ENCODE measurements at regions not wholly inside any gene's neighbourhood (a gene's known extent, or its start where the extent isn't known, plus 50 kb on each side); places are given as distances from the start of the nearest gene placed in this dataset.

DNA sequence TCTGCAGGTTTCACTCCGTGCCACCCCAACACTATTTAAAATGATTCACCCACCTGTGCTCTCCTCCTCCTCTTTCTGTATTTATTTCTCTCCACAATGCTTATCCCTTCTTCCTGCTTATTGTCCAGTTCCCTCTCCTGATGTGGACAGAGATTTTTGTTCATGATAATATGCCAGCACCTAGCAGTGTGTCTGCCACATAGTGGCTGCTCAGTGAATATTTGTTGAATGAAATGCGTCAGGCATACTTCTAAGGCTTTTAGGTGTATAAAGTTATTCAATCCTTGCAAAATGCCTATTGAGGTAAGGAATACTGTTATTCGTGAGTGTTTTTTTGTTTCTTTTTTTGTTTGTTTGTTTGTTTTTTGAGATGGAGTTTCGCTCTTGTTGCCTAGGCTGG lies 67.5 kb upstream of the MME start:
- FAIRE-seq (no peak), DNase-seq (ENCODE audit: insufficient read length, low spot score) (no peak)
- no peak for TF ChIP-seq POLR2AphosphoS5 (IDR thresholded peaks at IDR 0.05; ENCODE audit: low read depth, low read length)
- TF ChIP-seq PAX5 (IDR thresholded peaks at IDR 0.05; ENCODE audit: insufficient read depth, low read length, severe bottlenecking), result no peak
- TF ChIP-seq TAF1 (IDR thresholded peaks at IDR 0.05; ENCODE audit: low read depth, low read length), result no peak
- no peak for TF ChIP-seq POU2F2 (IDR thresholded peaks at IDR 0.05; ENCODE audit: low read depth, low read length)
- TF ChIP-seq POLR2A (IDR thresholded peaks at IDR 0.05; ENCODE audit: low read depth, low read length), result no peak
- no peak for TF ChIP-seq SPI1 (IDR thresholded peaks at IDR 0.05; ENCODE audit: low read depth, low read length)

DNA sequence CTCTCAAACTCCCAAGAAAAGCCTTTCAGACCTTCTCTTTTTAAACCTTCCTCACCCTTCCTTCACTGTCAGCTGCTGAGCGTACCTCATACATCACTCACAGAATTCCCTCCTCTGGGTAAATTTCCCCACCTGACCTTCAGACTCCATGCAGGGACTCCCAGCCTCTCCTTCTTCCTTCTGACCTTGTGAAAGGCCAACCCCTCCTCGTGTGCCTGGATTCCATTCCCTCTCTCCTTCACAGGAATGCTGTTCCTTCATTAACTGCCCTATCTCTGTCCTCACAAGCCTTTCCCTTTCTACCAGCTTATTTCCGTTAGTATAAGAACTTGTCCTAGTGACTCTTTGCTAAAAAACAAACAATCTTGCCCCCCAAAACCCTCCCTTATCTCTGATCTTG lies 69.7 kb upstream of the MME start:
- FAIRE-seq, result no peak
- no peak for TF ChIP-seq TAF1 (IDR thresholded peaks at IDR 0.05; ENCODE audit: low read depth, low read length)
- no peak for TF ChIP-seq POLR2AphosphoS5 (IDR thresholded peaks at IDR 0.05; ENCODE audit: low read depth, low read length)
- TF ChIP-seq POU2F2 (IDR thresholded peaks at IDR 0.05; ENCODE audit: low read depth, low read length), result no peak
- TF ChIP-seq POLR2A (IDR thresholded peaks at IDR 0.05; ENCODE audit: low read depth, low read length), result no peak
- no peak for TF ChIP-seq PAX5 (IDR thresholded peaks at IDR 0.05; ENCODE audit: insufficient read depth, low read length, severe bottlenecking)
- TF ChIP-seq SPI1 (IDR thresholded peaks at IDR 0.05; ENCODE audit: low read depth, low read length), result no peak

DNA sequence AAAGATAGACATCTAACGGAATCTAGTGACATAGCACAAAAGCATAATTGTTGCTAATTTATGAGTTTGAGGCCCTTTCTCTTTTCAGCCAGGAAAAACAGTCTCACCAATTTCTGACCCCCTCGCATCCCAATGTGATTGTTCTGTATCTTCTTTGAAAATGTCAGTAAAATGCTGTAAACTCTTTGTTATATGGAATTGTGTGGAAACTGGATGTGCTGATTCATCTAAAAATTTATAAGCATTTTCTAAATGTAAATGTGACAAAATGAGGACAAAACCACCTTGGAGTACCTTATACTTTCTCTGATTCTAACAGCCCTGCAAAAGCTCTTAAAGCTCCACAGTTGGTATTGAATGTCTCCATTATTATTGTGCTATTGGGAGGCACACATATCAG lies 70.9 kb upstream of the MME start:
- DNase-seq (ENCODE audit: insufficient read length, low spot score) (no peak), FAIRE-seq (no peak)
- TF ChIP-seq PAX5 (IDR thresholded peaks at IDR 0.05; ENCODE audit: insufficient read depth, low read length, severe bottlenecking) (no peak), POLR2AphosphoS5 (IDR thresholded peaks at IDR 0.05; ENCODE audit: low read depth, low read length) (no peak)

More for the DNA sequence above, 69.7 kb upstream of the MME start:
- no peak for DNase-seq (ENCODE audit: insufficient read length, low spot score)

DNA sequence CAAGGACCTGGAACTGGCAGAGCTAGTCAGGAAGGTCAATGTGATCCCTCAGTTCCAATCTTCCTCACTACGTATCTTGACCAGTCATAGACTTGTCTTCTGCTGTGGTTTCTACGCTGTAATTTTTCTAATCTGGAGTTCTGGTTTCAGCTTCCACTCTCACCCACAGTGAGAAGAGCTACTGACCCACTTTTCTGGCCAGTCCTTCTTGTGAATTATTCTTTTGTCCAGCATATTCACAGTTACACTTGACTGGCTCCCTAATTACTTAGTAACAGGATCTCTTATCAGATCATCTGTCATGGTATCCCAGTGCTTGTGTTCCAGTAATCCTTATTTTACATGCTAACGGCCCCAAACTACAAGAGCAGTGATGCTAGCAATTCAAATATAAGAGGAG lies 72.4 kb upstream of the MME start:
- no peak for TF ChIP-seq POLR2A (IDR thresholded peaks at IDR 0.05; ENCODE audit: low read depth, low read length)
- no peak for TF ChIP-seq TAF1 (IDR thresholded peaks at IDR 0.05; ENCODE audit: low read depth, low read length)
- TF ChIP-seq PAX5 (IDR thresholded peaks at IDR 0.05; ENCODE audit: insufficient read depth, low read length, severe bottlenecking), result no peak
- TF ChIP-seq POU2F2 (IDR thresholded peaks at IDR 0.05; ENCODE audit: low read depth, low read length), result no peak
- DNase-seq (ENCODE audit: insufficient read length, low spot score), result no peak
- FAIRE-seq, result no peak

DNA sequence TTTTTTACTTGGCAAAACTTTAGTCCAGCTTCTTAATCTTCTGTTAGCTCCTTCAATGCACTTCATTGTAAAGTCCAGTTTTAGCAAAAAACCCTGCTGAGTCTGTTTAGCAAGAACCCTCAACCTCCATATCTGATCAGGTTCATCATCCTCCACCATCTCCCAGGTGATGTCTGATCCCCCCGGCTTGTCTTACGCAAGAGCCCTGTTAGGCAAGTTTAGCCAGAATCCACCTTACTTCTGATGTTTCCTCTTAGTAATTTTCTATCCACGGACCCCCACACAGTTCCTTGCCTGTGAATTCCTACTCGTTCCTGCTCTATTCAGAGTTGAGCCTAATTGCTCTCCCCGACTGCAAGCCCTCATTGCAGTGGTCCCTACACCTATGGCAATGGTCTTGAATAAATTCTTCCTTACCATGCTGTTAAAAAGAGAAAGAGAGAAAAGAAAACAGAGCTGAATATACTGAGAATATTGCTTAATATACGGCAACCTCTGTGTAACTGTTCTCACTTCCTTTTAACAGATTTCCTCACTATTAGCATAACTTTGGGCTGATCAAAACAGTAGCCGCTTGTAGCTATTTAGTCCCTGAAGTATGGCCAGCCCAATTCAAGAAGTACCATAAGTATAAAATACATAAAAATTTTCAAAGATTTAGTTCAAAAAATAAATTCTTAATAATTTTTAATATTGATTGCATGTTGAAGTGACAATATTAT lies 78.7 kb upstream of the MME start:
- no peak for DNase-seq (ENCODE audit: insufficient read length, low spot score)
- FAIRE-seq, result no peak
- TF ChIP-seq TAF1 (IDR thresholded peaks at IDR 0.05; ENCODE audit: low read depth, low read length) (no peak), POLR2AphosphoS5 (IDR thresholded peaks at IDR 0.05; ENCODE audit: low read depth, low read length) (no peak), PAX5 (IDR thresholded peaks at IDR 0.05; ENCODE audit: insufficient read depth, low read length, severe bottlenecking) (no peak), SPI1 (IDR thresholded peaks at IDR 0.05; ENCODE audit: low read depth, low read length) (no peak), POU2F2 (IDR thresholded peaks at IDR 0.05; ENCODE audit: low read depth, low read length) (no peak), POLR2A (IDR thresholded peaks at IDR 0.05; ENCODE audit: low read depth, low read length) (no peak)

DNA sequence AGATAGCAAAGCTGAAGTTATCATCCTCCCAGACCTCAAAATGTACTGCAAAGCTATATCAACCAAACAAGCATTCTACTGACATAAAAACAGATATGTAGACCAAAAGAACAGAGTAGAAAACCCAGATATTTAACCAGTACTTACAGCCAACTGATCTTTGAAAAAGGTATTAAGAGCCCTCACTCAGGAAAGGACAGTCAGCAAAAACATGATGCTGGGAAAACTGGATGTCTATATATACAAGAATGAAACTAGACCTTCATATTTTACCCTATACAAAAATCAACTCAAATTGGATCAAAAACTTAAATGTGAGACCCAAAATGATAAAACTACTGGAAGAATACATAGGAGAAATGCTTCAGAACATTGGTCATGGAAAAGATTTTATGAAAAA lies 87.5 kb upstream of the MME start:
- no peak for DNase-seq (ENCODE audit: insufficient read length, low spot score)
- no peak for FAIRE-seq
- TF ChIP-seq POU2F2 (IDR thresholded peaks at IDR 0.05; ENCODE audit: low read depth, low read length), result no peak
- TF ChIP-seq SPI1 (IDR thresholded peaks at IDR 0.05; ENCODE audit: low read depth, low read length), result no peak
- no peak for TF ChIP-seq POLR2AphosphoS5 (IDR thresholded peaks at IDR 0.05; ENCODE audit: low read depth, low read length)
- no peak for TF ChIP-seq PAX5 (IDR thresholded peaks at IDR 0.05; ENCODE audit: insufficient read depth, low read length, severe bottlenecking)
- no peak for TF ChIP-seq TAF1 (IDR thresholded peaks at IDR 0.05; ENCODE audit: low read depth, low read length)
- no peak for TF ChIP-seq POLR2A (IDR thresholded peaks at IDR 0.05; ENCODE audit: low read depth, low read length)

DNA sequence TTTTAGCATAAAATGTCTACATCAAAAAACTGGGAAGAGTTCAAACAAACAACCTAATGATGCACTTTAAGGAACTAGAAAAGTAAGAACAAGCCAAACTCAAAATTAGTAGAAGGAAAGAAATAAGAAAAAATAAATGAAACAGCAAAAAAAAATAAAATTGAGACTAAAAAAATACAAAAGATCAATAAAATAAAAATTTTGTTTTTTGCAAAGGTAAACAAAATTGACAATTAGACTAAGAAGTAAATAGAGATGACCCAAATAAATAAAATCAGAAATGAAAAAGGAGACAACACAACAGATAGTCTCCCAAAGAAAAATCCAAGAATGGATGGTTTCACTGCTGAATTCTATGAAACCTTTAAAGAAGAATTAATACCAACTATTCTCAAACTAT lies 89.6 kb upstream of the MME start:
- TF ChIP-seq PAX5 (IDR thresholded peaks at IDR 0.05; ENCODE audit: insufficient read depth, low read length, severe bottlenecking), result no peak
- DNase-seq (ENCODE audit: insufficient read length, low spot score), result no peak
- no peak for FAIRE-seq

DNA sequence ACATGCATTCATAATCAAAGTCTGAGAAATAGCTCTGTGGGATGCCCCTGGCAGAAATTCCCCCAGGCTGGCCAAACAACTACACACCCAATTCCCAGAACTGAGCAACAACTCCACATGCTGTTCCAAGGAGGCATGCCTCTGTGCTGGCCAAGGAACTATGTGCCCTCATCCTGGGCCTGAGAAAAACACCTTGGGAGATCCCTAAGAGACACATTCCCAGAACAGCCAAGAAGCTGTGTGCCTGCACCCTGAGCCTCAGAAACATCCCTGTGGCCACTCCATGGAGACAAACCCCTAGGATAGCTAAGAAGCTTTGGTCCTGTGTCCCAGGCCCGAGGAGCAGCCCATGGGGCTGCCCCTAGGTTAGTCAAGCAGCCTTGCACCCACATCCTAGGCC lies 92.3 kb upstream of the MME start:
- no peak for TF ChIP-seq SPI1 (IDR thresholded peaks at IDR 0.05; ENCODE audit: low read depth, low read length)
- no peak for TF ChIP-seq POU2F2 (IDR thresholded peaks at IDR 0.05; ENCODE audit: low read depth, low read length)
- TF ChIP-seq PAX5 (IDR thresholded peaks at IDR 0.05; ENCODE audit: insufficient read depth, low read length, severe bottlenecking), result no peak
- DNase-seq (ENCODE audit: insufficient read length, low spot score) (no peak), FAIRE-seq (no peak)

DNA sequence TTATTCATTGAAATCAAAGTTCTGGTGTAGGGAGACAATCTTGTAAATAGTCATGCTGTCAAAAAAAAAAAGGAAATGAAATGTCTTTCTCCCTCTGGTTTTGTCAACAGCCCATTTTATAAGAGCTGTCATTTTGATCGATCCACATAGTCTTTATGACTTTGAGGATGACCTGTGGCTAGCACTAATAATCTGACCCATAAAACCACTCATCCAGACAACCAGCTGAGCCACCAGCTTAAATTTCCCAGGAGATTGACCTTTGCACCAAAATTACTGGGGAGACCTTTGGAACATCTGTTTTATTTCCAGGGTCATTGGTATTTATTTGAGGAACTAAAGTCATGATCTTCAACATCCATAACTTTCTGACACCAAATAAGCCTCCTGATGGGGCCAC lies 98.5 kb upstream of the MME start:
- DNase-seq (ENCODE audit: insufficient read length, low spot score) (no peak), FAIRE-seq (no peak)
- TF ChIP-seq POU2F2 (IDR thresholded peaks at IDR 0.05; ENCODE audit: low read depth, low read length) (no peak), TAF1 (IDR thresholded peaks at IDR 0.05; ENCODE audit: low read depth, low read length) (no peak), POLR2AphosphoS5 (IDR thresholded peaks at IDR 0.05; ENCODE audit: low read depth, low read length) (no peak), POLR2A (IDR thresholded peaks at IDR 0.05; ENCODE audit: low read depth, low read length) (no peak), PAX5 (IDR thresholded peaks at IDR 0.05; ENCODE audit: insufficient read depth, low read length, severe bottlenecking) (no peak), SPI1 (IDR thresholded peaks at IDR 0.05; ENCODE audit: low read depth, low read length) (no peak)

DNA sequence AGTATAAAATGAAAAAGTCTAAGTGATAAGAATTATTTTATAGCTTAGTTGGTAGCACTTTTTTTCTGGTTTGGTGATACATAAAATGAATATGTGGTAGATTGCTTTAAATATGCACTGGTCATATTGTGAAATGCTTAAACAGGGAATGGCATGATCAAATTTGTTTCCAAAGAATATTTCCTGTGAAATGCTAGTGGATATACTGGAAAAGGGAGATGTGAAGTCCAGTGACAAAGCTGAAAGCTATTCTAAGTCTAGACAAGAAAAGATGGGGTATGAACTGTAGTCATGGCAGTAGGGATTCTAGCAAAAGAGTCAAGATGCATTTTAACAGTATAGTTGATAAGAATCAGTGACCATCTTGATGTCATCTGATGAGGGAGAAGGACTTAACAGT lies 98.9 kb upstream of the MME start:
- FAIRE-seq, result no peak
- no peak for DNase-seq (ENCODE audit: insufficient read length, low spot score)
- TF ChIP-seq POLR2A (IDR thresholded peaks at IDR 0.05; ENCODE audit: low read depth, low read length) (no peak), POU2F2 (IDR thresholded peaks at IDR 0.05; ENCODE audit: low read depth, low read length) (no peak)

DNA sequence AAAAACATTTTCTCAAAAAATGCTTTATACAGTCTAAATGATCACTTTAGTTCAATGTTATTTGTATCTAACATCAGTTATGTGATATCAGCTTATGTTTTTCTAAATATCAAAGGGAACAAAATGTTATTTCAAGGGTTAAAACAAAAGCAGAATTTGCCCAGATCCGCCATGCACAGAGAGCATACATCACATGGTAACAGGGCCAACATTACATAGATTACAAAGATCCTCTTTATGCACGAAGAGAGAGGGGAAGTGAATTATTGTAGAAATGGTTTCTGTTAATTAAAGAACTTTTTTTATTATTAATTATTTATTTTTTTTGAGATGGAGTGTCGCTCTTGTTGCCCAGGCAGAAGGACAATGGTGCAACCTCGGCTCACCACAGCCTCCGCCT lies 100.8 kb upstream of the MME start:
- DNase-seq (ENCODE audit: insufficient read length, low spot score), result no peak
- no peak for TF ChIP-seq POU2F2 (IDR thresholded peaks at IDR 0.05; ENCODE audit: low read depth, low read length)
- no peak for TF ChIP-seq POLR2AphosphoS5 (IDR thresholded peaks at IDR 0.05; ENCODE audit: low read depth, low read length)
- TF ChIP-seq POLR2A (IDR thresholded peaks at IDR 0.05; ENCODE audit: low read depth, low read length), result no peak
- TF ChIP-seq TAF1 (IDR thresholded peaks at IDR 0.05; ENCODE audit: low read depth, low read length), result no peak
- TF ChIP-seq PAX5 (IDR thresholded peaks at IDR 0.05; ENCODE audit: insufficient read depth, low read length, severe bottlenecking), result no peak
- TF ChIP-seq SPI1 (IDR thresholded peaks at IDR 0.05; ENCODE audit: low read depth, low read length), result no peak
- no peak for FAIRE-seq
